CD14-positive monocyte (primary cell): ENCODE measurements at regions not wholly inside any gene's neighbourhood (a gene's known extent, or its start where the extent isn't known, plus 50 kb on each side); places are given as distances from the start of the nearest gene placed in this dataset.

ENCODE experiments used
- DNase-seq, 3 donors: peaks; one replicate each; pipeline ENCODE4 v3.0.0-alpha.2; 2011 to 2022
- H2AFZ ChIP-seq: 2 replicates; pipeline ENCODE4 v1.6.0; 2012; ENCODE audit warnings: mild to moderate bottlenecking, low read depth, low read length, inconsistent platforms; ENCODE audit not compliant: insufficient read depth, poor library complexity, severe bottlenecking
- H3K27ac ChIP-seq, 2 donors: 1 replicate in 1 of 2; 2 replicates in 1 of 2; pipeline ENCODE4 v1.5.1; 2012 to 2013; ENCODE audit warnings: low read length in 2 of 2, control low read depth in 1 of 2, inconsistent platforms in 1 of 2, low read depth in 1 of 2, mild to moderate bottlenecking in 1 of 2
- H3K27me3 ChIP-seq, 2 donors: one replicate each; pipeline versions ENCODE4 v1.6.0 to v1.6.1; 2011 to 2013; ENCODE audit warnings: low read length in 2 of 2; ENCODE audit not compliant: control insufficient read depth in 2 of 2, insufficient read depth in 2 of 2
- H3K36me3 ChIP-seq, 2 donors: replicated peaks in 1 of 2; 1 replicate in 1 of 2; 2 replicates in 1 of 2; pipeline versions ENCODE4 v1.5.1 to v1.6.1; 2012 to 2013; ENCODE audit warnings: low read length in 2 of 2, control low read depth in 1 of 2, inconsistent platforms in 1 of 2, mild to moderate bottlenecking in 1 of 2; ENCODE audit not compliant: insufficient read depth in 2 of 2, control insufficient read depth in 1 of 2
- H3K4me1 ChIP-seq, 2 donors: 1 replicate in 1 of 2; 2 replicates in 1 of 2; pipeline versions ENCODE4 v1.5.1 to v1.6.1; 2012 to 2013; ENCODE audit warnings: low read length in 2 of 2, control low read depth in 1 of 2, inconsistent platforms in 1 of 2, mild to moderate bottlenecking in 1 of 2, moderate library complexity in 1 of 2; ENCODE audit not compliant: insufficient read depth in 2 of 2, control insufficient read depth in 1 of 2
- H3K4me2 ChIP-seq: replicated peaks from 2 replicates; pipeline ENCODE3; 2012; ENCODE audit warnings: low read length, moderate library complexity, mild to moderate bottlenecking; ENCODE audit not compliant: poor library complexity, severe bottlenecking; ENCODE audit errors: extremely low read depth
- H3K4me3 ChIP-seq, 3 experiments: fragments of 200-600 bp in 1 of 3; sonication (generic) in 1 of 3; replicated peaks in 1 of 3; 1 replicate in 2 of 3; 2 replicates in 1 of 3; pipeline ENCODE4 v1.5.1; 2011 to 2013; ENCODE audit warnings: low read length in 3 of 3, mild to moderate bottlenecking in 3 of 3, control low read depth in 2 of 3, low read depth in 2 of 3, inconsistent platforms in 1 of 3, moderate library complexity in 1 of 3
- H3K79me2 ChIP-seq: 2 replicates; pipeline ENCODE4 v1.6.0; 2012; ENCODE audit warnings: mild to moderate bottlenecking, control low read depth, inconsistent platforms, low read length, moderate library complexity; ENCODE audit not compliant: insufficient read depth
- H3K9ac ChIP-seq: 2 replicates; pipeline ENCODE4 v1.6.0; 2017; ENCODE audit warnings: low read length, mild to moderate bottlenecking; ENCODE audit not compliant: insufficient read depth, poor library complexity, severe bottlenecking
- H3K9me3 ChIP-seq, 2 donors: replicated peaks in 1 of 2; 1 replicate in 1 of 2; 2 replicates in 1 of 2; pipeline versions ENCODE4 v1.5.1 to v1.6.1; 2012 to 2013; ENCODE audit warnings: low read length in 2 of 2, control low read depth in 1 of 2; ENCODE audit not compliant: control insufficient read depth in 1 of 2, insufficient read depth in 1 of 2
- H4K20me1 ChIP-seq: 2 replicates; pipeline ENCODE4 v1.6.0; 2012; ENCODE audit warnings: mild to moderate bottlenecking, low read length, control low read depth, moderate library complexity; ENCODE audit not compliant: insufficient read depth
- H3K27ac Mint-ChIP-seq, 7 donors: one replicate each; pipeline ENCODE4 v1.8.0; 2020; ENCODE audit warnings: mild to moderate bottlenecking in 7 of 7, mixed read lengths in 7 of 7, moderate library complexity in 6 of 7, inconsistent platforms in 2 of 7
- H3K27me3 Mint-ChIP-seq, 3 donors: one replicate each; pipeline ENCODE4 v1.8.0; 2021 to 2022; ENCODE audit warnings: low read depth in 3 of 3, mild to moderate bottlenecking in 3 of 3, mixed read lengths in 3 of 3, moderate library complexity in 3 of 3, inconsistent platforms in 1 of 3
- H3K36me3 Mint-ChIP-seq, 2 donors: one replicate each; pipeline ENCODE4 v1.8.0; 2020; ENCODE audit warnings: mixed read lengths in 2 of 2, inconsistent platforms in 1 of 2, mild to moderate bottlenecking in 1 of 2
- H3K4me1 Mint-ChIP-seq: one replicate; pipeline ENCODE4 v1.8.0; 2020; ENCODE audit warnings: mild to moderate bottlenecking, mixed read lengths
- H3K4me3 Mint-ChIP-seq, 2 donors: one replicate each; pipeline ENCODE4 v1.8.0; 2020; ENCODE audit warnings: mild to moderate bottlenecking in 2 of 2, mixed read lengths in 2 of 2, moderate library complexity in 1 of 2
- H3K9me3 Mint-ChIP-seq, 7 donors: one replicate each; pipeline ENCODE4 v1.8.0; 2020 to 2022; ENCODE audit warnings: mixed read lengths in 7 of 7, mild to moderate bottlenecking in 6 of 7, moderate library complexity in 6 of 7, inconsistent platforms in 2 of 7
- WGBS: methylation state at CpG from one replicate; pipeline ENCODE4 v1.1.5; 2013; ENCODE audit warnings: missing lambda C conversion rate; ENCODE audit not compliant: insufficient coverage; 5-methylcytosine and 5-hydroxymethylcytosine counted together
- intact Hi-C, 2 donors: fragments of 100-400 bp; cut with micrococcal nuclease; formaldehyde crosslinking; loops; one replicate each; pipeline versions ENCODE4 v1.15.0 to v1.15.1; 2023
- TF ChIP-seq, protein P1 (sequence below): fragments of 200-600 bp; IDR thresholded peaks from one replicate; pipeline ENCODE4 v1.8.0; 2022; ENCODE audit warnings: antibody characterized with exemption, mild to moderate bottlenecking

- no peaks in the 10 kb centered on the region for H3K27me3 ChIP-seq
- H3K9me3 ChIP-seq = no peaks in the 10 kb centered on the region
- Mint-ChIP-seq H3K9me3 (peaks cover 0 to 8% (median 2%) of the 10 kb centered on the region in 7 donors), H3K4me1 (no peaks in the 10 kb centered on the region), H3K36me3 (no peaks in the 10 kb centered on the region), H3K27me3 (peaks cover 0 to 4% (median 3%) of the 10 kb centered on the region in 3 donors), H3K4me3 (no peak overlapping the region), H3K27ac (no peak overlapping the region)
- no peaks in the 10 kb centered on the region for H3K36me3 ChIP-seq
- H3K4me3 ChIP-seq = no peak overlapping the region
- 100% methylated on average over 3 of the region's 5 CpGs for whole genome bisulfite sequencing
- H3K4me2 ChIP-seq = no peak overlapping the region
- TF ChIP-seq, protein P1, sequence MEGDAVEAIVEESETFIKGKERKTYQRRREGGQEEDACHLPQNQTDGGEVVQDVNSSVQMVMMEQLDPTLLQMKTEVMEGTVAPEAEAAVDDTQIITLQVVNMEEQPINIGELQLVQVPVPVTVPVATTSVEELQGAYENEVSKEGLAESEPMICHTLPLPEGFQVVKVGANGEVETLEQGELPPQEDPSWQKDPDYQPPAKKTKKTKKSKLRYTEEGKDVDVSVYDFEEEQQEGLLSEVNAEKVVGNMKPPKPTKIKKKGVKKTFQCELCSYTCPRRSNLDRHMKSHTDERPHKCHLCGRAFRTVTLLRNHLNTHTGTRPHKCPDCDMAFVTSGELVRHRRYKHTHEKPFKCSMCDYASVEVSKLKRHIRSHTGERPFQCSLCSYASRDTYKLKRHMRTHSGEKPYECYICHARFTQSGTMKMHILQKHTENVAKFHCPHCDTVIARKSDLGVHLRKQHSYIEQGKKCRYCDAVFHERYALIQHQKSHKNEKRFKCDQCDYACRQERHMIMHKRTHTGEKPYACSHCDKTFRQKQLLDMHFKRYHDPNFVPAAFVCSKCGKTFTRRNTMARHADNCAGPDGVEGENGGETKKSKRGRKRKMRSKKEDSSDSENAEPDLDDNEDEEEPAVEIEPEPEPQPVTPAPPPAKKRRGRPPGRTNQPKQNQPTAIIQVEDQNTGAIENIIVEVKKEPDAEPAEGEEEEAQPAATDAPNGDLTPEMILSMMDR = no peak
- no peaks in the 10 kb centered on the region for H3K79me2 ChIP-seq
- no peaks in the 10 kb centered on the region for H4K20me1 ChIP-seq
- H3K27ac ChIP-seq = no peak overlapping the region
- H2AFZ ChIP-seq = no peak overlapping the region
- H3K9ac ChIP-seq = no peak overlapping the region
- intact Hi-C loops = no loop called here
- no peak for DNase-seq
- no peaks in the 10 kb centered on the region for H3K4me1 ChIP-seq
Observed at GRCh38 chr7:45971661-45972175, 50.6 kb upstream of the IGFBP3 start.

- Mint-ChIP-seq H3K36me3 (no peaks in the 10 kb centered on the region), H3K9me3 (peaks cover 0 to 8% (median 2%) of the 10 kb centered on the region in 7 donors), H3K27ac (no peak overlapping the region), H3K4me1 (no peaks in the 10 kb centered on the region), H3K4me3 (no peak overlapping the region), H3K27me3 (peaks cover 0 to 4% (median 3%) of the 10 kb centered on the region in 3 donors)
- no peak overlapping the region for H3K4me3 ChIP-seq
- intact Hi-C loops = no loop called here
- H3K27me3 ChIP-seq = no peaks in the 10 kb centered on the region
- no peak overlapping the region for H3K27ac ChIP-seq
- no peaks in the 10 kb centered on the region for H4K20me1 ChIP-seq
- no peak overlapping the region for H2AFZ ChIP-seq
- H3K36me3 ChIP-seq = no peaks in the 10 kb centered on the region
- H3K9me3 ChIP-seq = no peaks in the 10 kb centered on the region
- H3K9ac ChIP-seq = no peak overlapping the region
- no peaks in the 10 kb centered on the region for H3K4me1 ChIP-seq
- no peak overlapping the region for H3K4me2 ChIP-seq
- no peak for DNase-seq
- H3K79me2 ChIP-seq = no peaks in the 10 kb centered on the region
- WGBS = 79% methylated on average over 2 of the region's 5 CpGs
- TF ChIP-seq, protein P1 = no peak
Observed at GRCh38 chr7:45971171-45971570, 50.1 kb upstream of the IGFBP3 start.
